Prostate gland (tissue), 2 donors: ENCODE measurements at regions not wholly inside any gene's neighbourhood (a gene's known extent, or its start where the extent isn't known, plus 50 kb on each side); places are given as distances from the start of the nearest gene placed in this dataset.

Experiments
- DNase-seq: peaks from one replicate; pipeline ENCODE4 v3.0.0-alpha.2; 2019; ENCODE audit warnings: low spot score
- H3K27ac ChIP-seq, 2 donors: fragments of 200-600 bp; sonication (generic); 2 replicates each; pipeline ENCODE4 v1.5.1; 2017 to 2019
- H3K27me3 ChIP-seq: fragments of 200-600 bp; sonication (generic); replicated peaks from 2 replicates; pipeline ENCODE4 v1.5.1; 2019; ENCODE audit not compliant: insufficient read depth
- H3K36me3 ChIP-seq, 2 donors: fragments of 200-600 bp; sonication (generic); 1 replicate in 1 of 2; 2 replicates in 1 of 2; pipeline versions ENCODE4 v1.5.1 to v1.8.1; 2017 to 2019
- H3K4me1 ChIP-seq: fragments of 200-600 bp; sonication (generic); replicated peaks from 2 replicates; pipeline ENCODE4 v1.5.1; 2019
- H3K4me3 ChIP-seq, 2 donors: fragments of 200-600 bp; sonication (generic); 2 replicates each; pipeline ENCODE4 v1.5.1; 2017 to 2019
- H3K9me3 ChIP-seq: fragments of 200-600 bp; sonication (generic); 2 replicates; pipeline ENCODE4 v1.5.1; 2017
- POLR2A ChIP-seq: fragments of 450-650 bp; IDR thresholded peaks from one replicate; pipeline ENCODE4 v1.6.1; 2016; ENCODE audit warnings: antibody characterized with exemption, mild to moderate bottlenecking
- POLR2AphosphoS5 ChIP-seq: sonication (generic); formaldehyde crosslinking; IDR thresholded peaks from one replicate; pipeline ENCODE4 v1.6.1; 2017; ENCODE audit warnings: antibody characterized with exemption
- WGBS: methylation state at CpG from one replicate; pipeline ENCODE4 v1.1.5; 2018; 5-methylcytosine and 5-hydroxymethylcytosine counted together
- intact Hi-C: fragments of 100-400 bp; cut with DNase I; formaldehyde crosslinking; loops from one replicate; pipeline ENCODE4 v1.14.2; 2022
- TF ChIP-seq, protein P1 (sequence below), 4 experiments: fragments of 200-600 bp in 2 of 4; fragments of 450-650 bp in 2 of 4; sonication (generic) in 2 of 4; IDR thresholded peaks; 1 replicate in 3 of 4; 2 replicates in 1 of 4; pipeline ENCODE4 v1.5.1; 2016 to 2019; ENCODE audit warnings: antibody characterized with exemption in 4 of 4, mild to moderate bottlenecking in 2 of 4, moderate library complexity in 2 of 4

- Histone ChIP-seq H3K36me3 (no peaks in the 10 kb centered on the region), H3K4me3 (no peak overlapping the region), H3K9me3 (no peaks in the 10 kb centered on the region), H3K27me3 (no peaks in the 10 kb centered on the region), H3K27ac (no peak overlapping the region), H3K4me1 (no peaks in the 10 kb centered on the region)
- intact Hi-C loops: no loop called here
- WGBS: 94% methylated on average over 4 of the region's 4 CpGs
- TF ChIP-seq, protein P1, sequence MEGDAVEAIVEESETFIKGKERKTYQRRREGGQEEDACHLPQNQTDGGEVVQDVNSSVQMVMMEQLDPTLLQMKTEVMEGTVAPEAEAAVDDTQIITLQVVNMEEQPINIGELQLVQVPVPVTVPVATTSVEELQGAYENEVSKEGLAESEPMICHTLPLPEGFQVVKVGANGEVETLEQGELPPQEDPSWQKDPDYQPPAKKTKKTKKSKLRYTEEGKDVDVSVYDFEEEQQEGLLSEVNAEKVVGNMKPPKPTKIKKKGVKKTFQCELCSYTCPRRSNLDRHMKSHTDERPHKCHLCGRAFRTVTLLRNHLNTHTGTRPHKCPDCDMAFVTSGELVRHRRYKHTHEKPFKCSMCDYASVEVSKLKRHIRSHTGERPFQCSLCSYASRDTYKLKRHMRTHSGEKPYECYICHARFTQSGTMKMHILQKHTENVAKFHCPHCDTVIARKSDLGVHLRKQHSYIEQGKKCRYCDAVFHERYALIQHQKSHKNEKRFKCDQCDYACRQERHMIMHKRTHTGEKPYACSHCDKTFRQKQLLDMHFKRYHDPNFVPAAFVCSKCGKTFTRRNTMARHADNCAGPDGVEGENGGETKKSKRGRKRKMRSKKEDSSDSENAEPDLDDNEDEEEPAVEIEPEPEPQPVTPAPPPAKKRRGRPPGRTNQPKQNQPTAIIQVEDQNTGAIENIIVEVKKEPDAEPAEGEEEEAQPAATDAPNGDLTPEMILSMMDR (IDR thresholded peaks at IDR 0.05): no peak
- TF ChIP-seq POLR2A: no peak
- no peak for TF ChIP-seq POLR2AphosphoS5
- no peak for DNase-seq
Observed at GRCh38 chr6:22024973-22025467, 271.8 kb downstream of the PRL start.

- TF ChIP-seq POLR2A: no peak
- no peak for TF ChIP-seq POLR2AphosphoS5
- TF ChIP-seq, protein P1 (IDR thresholded peaks at IDR 0.05): no peak
- Histone ChIP-seq H3K4me1 (no peaks in the 10 kb centered on the region), H3K9me3 (no peaks in the 10 kb centered on the region), H3K36me3 (no peaks in the 10 kb centered on the region), H3K27ac (no peak overlapping the region), H3K27me3 (no peaks in the 10 kb centered on the region), H3K4me3 (no peak overlapping the region)
- no peak for DNase-seq
- intact Hi-C loops: no loop called here
- WGBS: 41% methylated on average over 9 of the region's 9 CpGs
Observed at GRCh38 chr6:22025468-22026163, 271.2 kb downstream of the PRL start.

- Histone ChIP-seq H3K36me3 (no peaks in the 10 kb centered on the region), H3K4me1 (no peaks in the 10 kb centered on the region), H3K27ac (no peak overlapping the region), H3K4me3 (no peak overlapping the region), H3K27me3 (no peaks in the 10 kb centered on the region), H3K9me3 (no peaks in the 10 kb centered on the region)
- intact Hi-C loops: no loop called here
- 62% methylated on average over 5 of the region's 5 CpGs for WGBS
- DNase-seq: no peak
- TF ChIP-seq POLR2AphosphoS5 (no peak), POLR2A (no peak)
Observed at GRCh38 chr6:22026164-22026678, 270.6 kb downstream of the PRL start.

DNA sequence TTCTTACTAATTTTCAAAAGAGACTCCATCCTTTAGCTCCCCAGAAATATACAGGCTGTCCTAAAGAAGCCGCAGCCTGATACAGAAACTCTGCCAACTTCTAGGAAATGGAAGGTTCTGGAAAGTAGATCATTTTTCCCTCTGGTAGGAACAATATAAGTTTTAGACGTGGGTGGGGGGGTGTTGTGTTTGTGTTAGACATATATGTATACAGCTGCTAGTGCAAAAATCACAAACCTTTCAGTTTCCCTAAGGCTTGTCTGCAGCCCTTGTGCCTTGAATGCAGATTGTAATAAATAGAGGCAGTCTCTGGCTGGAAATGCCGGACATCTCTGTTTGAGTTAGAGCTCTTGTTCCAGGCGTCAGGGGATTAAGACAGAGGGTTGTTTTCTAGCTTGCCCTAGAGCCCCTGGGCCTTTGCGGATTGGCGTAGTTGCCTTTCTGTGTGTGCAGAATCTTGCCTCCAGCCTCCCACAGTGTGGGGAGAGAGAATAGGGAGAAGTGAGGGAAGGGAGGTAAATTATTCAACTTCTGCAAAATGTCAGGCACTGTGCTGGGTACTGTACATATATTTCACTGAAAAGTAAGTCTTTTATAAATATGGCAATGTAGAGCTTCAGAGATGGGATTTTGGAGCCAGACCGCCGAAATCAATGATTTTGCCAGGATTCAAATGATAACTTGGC lies 269.7 kb downstream of the PRL start:
- no peaks in the 10 kb centered on the region for H3K4me1 ChIP-seq
- intact Hi-C loops: no loop called here
- no peak for DNase-seq
- no peak overlapping the region for H3K4me3 ChIP-seq
- no peaks in the 10 kb centered on the region for H3K27me3 ChIP-seq
- TF ChIP-seq POLR2A: no peak
- TF ChIP-seq POLR2AphosphoS5: no peak
- TF ChIP-seq, protein P1 (IDR thresholded peaks at IDR 0.05): no peak
- H3K36me3 ChIP-seq: no peaks in the 10 kb centered on the region
- H3K9me3 ChIP-seq: no peaks in the 10 kb centered on the region
- H3K27ac ChIP-seq: no peak overlapping the region
- WGBS: 90% methylated on average over 8 of the region's 8 CpGs

GRCh38 chr6:22028403-22029090 lies 268.3 kb downstream of the PRL start:
- no peak for DNase-seq
- TF ChIP-seq POLR2AphosphoS5 (no peak), POLR2A (no peak)
- TF ChIP-seq, protein P1 (IDR thresholded peaks at IDR 0.05): no peak
- no peaks in the 10 kb centered on the region for H3K36me3 ChIP-seq
- no peak overlapping the region for H3K4me3 ChIP-seq
- intact Hi-C loops: no loop called here
- H3K4me1 ChIP-seq: no peaks in the 10 kb centered on the region
- 57% methylated on average over 7 of the region's 7 CpGs for WGBS
- H3K27me3 ChIP-seq: no peaks in the 10 kb centered on the region
- H3K27ac ChIP-seq: no peak overlapping the region
- H3K9me3 ChIP-seq: no peaks in the 10 kb centered on the region
